Tibial nerve (tissue), 4 donors: ENCODE measurements at regions not wholly inside any gene's neighbourhood (a gene's known extent, or its start where the extent isn't known, plus 50 kb on each side); places are given as distances from the start of the nearest gene placed in this dataset.

Experiments used
- EP300 ChIP-seq, 2 donors: sonication (generic); formaldehyde crosslinking; IDR thresholded peaks; one replicate each; pipeline ENCODE4 v1.6.1; 2017; ENCODE audit warnings: antibody characterized with exemption in 2 of 2, mild to moderate bottlenecking in 1 of 2
- POLR2A ChIP-seq, 2 donors: fragments of 450-650 bp; IDR thresholded peaks; one replicate each; pipeline ENCODE4 v1.6.1; 2017; ENCODE audit warnings: antibody characterized with exemption in 2 of 2, mild to moderate bottlenecking in 2 of 2, moderate library complexity in 2 of 2
- TF ChIP-seq, protein P1 (sequence below), 5 experiments: fragments of 200-600 bp in 3 of 5; fragments of 450-650 bp in 2 of 5; sonication (generic) in 3 of 5; IDR thresholded peaks; one replicate each; pipeline ENCODE4 v1.5.1; 2016 to 2019; ENCODE audit warnings: antibody characterized with exemption in 5 of 5, mild to moderate bottlenecking in 3 of 5, moderate library complexity in 2 of 5

GRCh38 chr4:111480510-111480909 is 664.7 kb upstream of the FAM241A start:
- TF ChIP-seq, protein P1, sequence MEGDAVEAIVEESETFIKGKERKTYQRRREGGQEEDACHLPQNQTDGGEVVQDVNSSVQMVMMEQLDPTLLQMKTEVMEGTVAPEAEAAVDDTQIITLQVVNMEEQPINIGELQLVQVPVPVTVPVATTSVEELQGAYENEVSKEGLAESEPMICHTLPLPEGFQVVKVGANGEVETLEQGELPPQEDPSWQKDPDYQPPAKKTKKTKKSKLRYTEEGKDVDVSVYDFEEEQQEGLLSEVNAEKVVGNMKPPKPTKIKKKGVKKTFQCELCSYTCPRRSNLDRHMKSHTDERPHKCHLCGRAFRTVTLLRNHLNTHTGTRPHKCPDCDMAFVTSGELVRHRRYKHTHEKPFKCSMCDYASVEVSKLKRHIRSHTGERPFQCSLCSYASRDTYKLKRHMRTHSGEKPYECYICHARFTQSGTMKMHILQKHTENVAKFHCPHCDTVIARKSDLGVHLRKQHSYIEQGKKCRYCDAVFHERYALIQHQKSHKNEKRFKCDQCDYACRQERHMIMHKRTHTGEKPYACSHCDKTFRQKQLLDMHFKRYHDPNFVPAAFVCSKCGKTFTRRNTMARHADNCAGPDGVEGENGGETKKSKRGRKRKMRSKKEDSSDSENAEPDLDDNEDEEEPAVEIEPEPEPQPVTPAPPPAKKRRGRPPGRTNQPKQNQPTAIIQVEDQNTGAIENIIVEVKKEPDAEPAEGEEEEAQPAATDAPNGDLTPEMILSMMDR (IDR thresholded peaks at IDR 0.05): no peak
- no peak for TF ChIP-seq POLR2A (IDR thresholded peaks at IDR 0.05)
- no peak for TF ChIP-seq EP300 (IDR thresholded peaks at IDR 0.05)
